ENCODE measurements at regions not wholly inside any gene's neighbourhood (a gene's known extent, or its start where the extent isn't known, plus 50 kb on each side); places are given as distances from the start of the nearest gene placed in this dataset.
"Not testable (repeated sequence)": the region's sequence is repeated elsewhere in the genome, so short reads cannot be mapped to it uniquely, and the experiment has no call there.

DNA sequence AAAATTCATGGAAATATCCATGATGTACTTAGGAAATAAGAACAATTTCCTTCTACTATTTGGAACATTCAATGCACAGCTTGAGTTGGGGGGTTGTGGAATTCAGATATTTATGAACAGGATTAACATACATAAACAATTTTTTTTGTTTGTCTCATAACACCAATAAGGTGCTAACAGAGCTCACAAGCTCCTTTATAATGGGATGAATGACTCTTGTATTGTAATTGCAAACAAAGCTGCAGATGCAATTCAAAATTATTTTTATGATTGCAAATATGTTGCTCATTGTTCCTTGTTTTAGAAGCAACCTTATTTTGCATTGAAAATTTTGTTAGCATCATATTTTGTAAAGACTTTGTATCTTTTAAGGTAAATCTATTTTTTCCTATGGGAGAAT lies 265.7 kb downstream of the PCDH17 start:
- no peak for DNase-seq (ENCODE audit: low read depth, low spot score)
- Histone ChIP-seq H3K4me1 (ENCODE audit: insufficient read depth, insufficient read length) (no peaks in the 10 kb centered on the region), H3K9ac (ENCODE audit: insufficient read length, low read depth) (no peak overlapping the region), H3K27me3 (ENCODE audit: insufficient read depth, insufficient read length) (no peaks in the 10 kb centered on the region), H3K4me3 (ENCODE audit: insufficient read length, low read depth) (no peak overlapping the region), H3K36me3 (ENCODE audit: insufficient read depth, insufficient read length, low read length) (no peaks in the 10 kb centered on the region), H3K9me3 (ENCODE audit: insufficient read depth, low read length) (no peaks in the 10 kb centered on the region)
- TF ChIP-seq YY1 (IDR thresholded peaks at IDR 0.05; ENCODE audit: insufficient read depth, insufficient read length) (no peak), ZNF274 (IDR thresholded peaks at IDR 0.05; ENCODE audit: low read depth, low read length) (no peak)

GRCh38 chr13:57899096-57899495 lies 267.6 kb downstream of the PCDH17 start:
- TF ChIP-seq SUZ12 (IDR thresholded peaks at IDR 0.05; ENCODE audit: extremely low read depth, insufficient read depth, insufficient read length) (no peak), ZNF274 (IDR thresholded peaks at IDR 0.05; ENCODE audit: low read depth, low read length) (no peak), YY1 (IDR thresholded peaks at IDR 0.05; ENCODE audit: insufficient read depth, insufficient read length) (no peak)
- H3K36me3 ChIP-seq (ENCODE audit: insufficient read depth, insufficient read length, low read length) = no peaks in the 10 kb centered on the region
- H3K9ac ChIP-seq (ENCODE audit: insufficient read length, low read depth) = no peak overlapping the region
- H3K4me3 ChIP-seq (ENCODE audit: insufficient read length, low read depth) = no peak overlapping the region
- H3K9me3 ChIP-seq (ENCODE audit: insufficient read depth, low read length) = no peaks in the 10 kb centered on the region
- no peaks in the 10 kb centered on the region for H3K4me1 ChIP-seq (ENCODE audit: insufficient read depth, insufficient read length)
- no peaks in the 10 kb centered on the region for H3K27me3 ChIP-seq (ENCODE audit: insufficient read depth, insufficient read length)
- DNase-seq (ENCODE audit: low read depth, low spot score) = no peak

- H3K9me3 ChIP-seq (ENCODE audit: insufficient read depth, low read length); H3K9ac ChIP-seq (ENCODE audit: insufficient read length, low read depth); H3K4me3 ChIP-seq (ENCODE audit: insufficient read length, low read depth); H3K4me1 ChIP-seq (ENCODE audit: insufficient read depth, insufficient read length); H3K27me3 ChIP-seq (ENCODE audit: insufficient read depth, insufficient read length); H3K36me3 ChIP-seq (ENCODE audit: insufficient read depth, insufficient read length, low read length); DNase-seq (ENCODE audit: low read depth, low spot score): not testable (repeated sequence)
These were observed 278.3 kb downstream of the PCDH17 start for GRCh38 chr13:57909833-57910232.

DNA sequence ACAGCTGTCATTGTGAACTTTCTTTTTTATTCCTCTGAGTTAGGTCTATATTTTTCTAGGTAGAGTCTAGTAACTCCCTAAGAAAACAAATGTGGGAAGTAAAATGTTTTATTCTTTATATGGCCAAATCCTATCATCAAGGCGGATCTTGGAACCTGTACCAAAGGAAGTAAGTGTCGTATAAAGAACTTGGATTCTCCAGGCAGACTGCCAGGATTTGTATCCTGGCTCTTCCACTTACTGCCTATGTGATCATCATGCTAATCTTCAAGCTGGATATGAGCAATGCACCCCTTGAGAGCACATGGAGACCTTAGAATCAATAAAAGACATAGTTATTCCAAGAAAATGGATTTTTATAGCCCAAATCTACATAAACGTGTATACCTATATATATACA lies 286.5 kb downstream of the PCDH17 start:
- no peaks in the 10 kb centered on the region for H3K36me3 ChIP-seq (ENCODE audit: insufficient read depth, insufficient read length, low read length)
- no peak overlapping the region for H3K4me3 ChIP-seq (ENCODE audit: insufficient read length, low read depth)
- H3K9me3 ChIP-seq (ENCODE audit: insufficient read depth, low read length) = no peaks in the 10 kb centered on the region
- DNase-seq (ENCODE audit: low read depth, low spot score) = no peak
- H3K27me3 ChIP-seq (ENCODE audit: insufficient read depth, insufficient read length) = no peaks in the 10 kb centered on the region
- TF ChIP-seq YY1 (IDR thresholded peaks at IDR 0.05; ENCODE audit: insufficient read depth, insufficient read length) (no peak), SUZ12 (IDR thresholded peaks at IDR 0.05; ENCODE audit: extremely low read depth, insufficient read depth, insufficient read length) (no peak), ZNF274 (IDR thresholded peaks at IDR 0.05; ENCODE audit: low read depth, low read length) (no peak)
- H3K9ac ChIP-seq (ENCODE audit: insufficient read length, low read depth) = no peak overlapping the region
- no peaks in the 10 kb centered on the region for H3K4me1 ChIP-seq (ENCODE audit: insufficient read depth, insufficient read length)

DNA sequence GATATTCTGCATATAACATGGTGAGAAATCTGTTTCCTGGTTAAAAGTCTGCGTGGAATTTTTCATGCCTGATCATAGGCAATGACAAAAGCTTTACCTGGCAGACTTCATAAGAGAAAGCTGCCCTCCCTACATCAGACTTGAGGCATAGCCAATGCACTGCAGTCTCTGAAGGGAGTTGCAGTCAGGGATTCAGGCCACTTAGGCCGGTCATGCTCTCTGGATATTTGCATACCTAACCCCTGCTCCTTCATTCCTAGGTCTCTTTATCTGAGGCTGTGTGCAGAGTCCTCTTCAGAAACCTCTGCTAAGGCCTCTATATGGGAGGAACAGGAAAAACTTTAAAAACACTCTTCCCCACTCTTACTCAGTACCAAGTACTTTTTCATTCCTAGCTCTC lies 287.4 kb downstream of the PCDH17 start:
- Histone ChIP-seq H3K4me3 (ENCODE audit: insufficient read length, low read depth) (no peak overlapping the region), H3K36me3 (ENCODE audit: insufficient read depth, insufficient read length, low read length) (no peaks in the 10 kb centered on the region), H3K27me3 (ENCODE audit: insufficient read depth, insufficient read length) (no peaks in the 10 kb centered on the region), H3K9ac (ENCODE audit: insufficient read length, low read depth) (no peak overlapping the region), H3K9me3 (ENCODE audit: insufficient read depth, low read length) (no peaks in the 10 kb centered on the region), H3K4me1 (ENCODE audit: insufficient read depth, insufficient read length) (no peaks in the 10 kb centered on the region)
- no peak for TF ChIP-seq YY1 (IDR thresholded peaks at IDR 0.05; ENCODE audit: insufficient read depth, insufficient read length)
- no peak for TF ChIP-seq SUZ12 (IDR thresholded peaks at IDR 0.05; ENCODE audit: extremely low read depth, insufficient read depth, insufficient read length)
- no peak for TF ChIP-seq ZNF274 (IDR thresholded peaks at IDR 0.05; ENCODE audit: low read depth, low read length)
- DNase-seq (ENCODE audit: low read depth, low spot score) = no peak

- no peak for TF ChIP-seq SUZ12 (IDR thresholded peaks at IDR 0.05; ENCODE audit: extremely low read depth, insufficient read depth, insufficient read length)
- TF ChIP-seq ZNF274 (IDR thresholded peaks at IDR 0.05; ENCODE audit: low read depth, low read length) = no peak
- no peak for TF ChIP-seq YY1 (IDR thresholded peaks at IDR 0.05; ENCODE audit: insufficient read depth, insufficient read length)
- Histone ChIP-seq H3K9me3 (ENCODE audit: insufficient read depth, low read length) (no peaks in the 10 kb centered on the region), H3K4me1 (ENCODE audit: insufficient read depth, insufficient read length) (no peaks in the 10 kb centered on the region), H3K27me3 (ENCODE audit: insufficient read depth, insufficient read length) (no peaks in the 10 kb centered on the region), H3K36me3 (ENCODE audit: insufficient read depth, insufficient read length, low read length) (no peaks in the 10 kb centered on the region), H3K9ac (ENCODE audit: insufficient read length, low read depth) (no peak overlapping the region), H3K4me3 (ENCODE audit: insufficient read length, low read depth) (no peak overlapping the region)
- DNase-seq (ENCODE audit: low read depth, low spot score) = no peak
These were observed 293.7 kb downstream of the PCDH17 start for GRCh38 chr13:57925250-57925649.

GRCh38 chr13:57925751-57926150 lies 294.2 kb downstream of the PCDH17 start:
- no peaks in the 10 kb centered on the region for H3K36me3 ChIP-seq (ENCODE audit: insufficient read depth, insufficient read length, low read length)
- H3K9me3 ChIP-seq (ENCODE audit: insufficient read depth, low read length) = no peaks in the 10 kb centered on the region
- no peak overlapping the region for H3K4me3 ChIP-seq (ENCODE audit: insufficient read length, low read depth)
- H3K4me1 ChIP-seq (ENCODE audit: insufficient read depth, insufficient read length) = no peaks in the 10 kb centered on the region
- DNase-seq (ENCODE audit: low read depth, low spot score) = no peak
- TF ChIP-seq SUZ12 (IDR thresholded peaks at IDR 0.05; ENCODE audit: extremely low read depth, insufficient read depth, insufficient read length) = no peak
- TF ChIP-seq ZNF274 (IDR thresholded peaks at IDR 0.05; ENCODE audit: low read depth, low read length) = no peak
- no peak for TF ChIP-seq YY1 (IDR thresholded peaks at IDR 0.05; ENCODE audit: insufficient read depth, insufficient read length)
- no peaks in the 10 kb centered on the region for H3K27me3 ChIP-seq (ENCODE audit: insufficient read depth, insufficient read length)
- no peak overlapping the region for H3K9ac ChIP-seq (ENCODE audit: insufficient read length, low read depth)

DNA sequence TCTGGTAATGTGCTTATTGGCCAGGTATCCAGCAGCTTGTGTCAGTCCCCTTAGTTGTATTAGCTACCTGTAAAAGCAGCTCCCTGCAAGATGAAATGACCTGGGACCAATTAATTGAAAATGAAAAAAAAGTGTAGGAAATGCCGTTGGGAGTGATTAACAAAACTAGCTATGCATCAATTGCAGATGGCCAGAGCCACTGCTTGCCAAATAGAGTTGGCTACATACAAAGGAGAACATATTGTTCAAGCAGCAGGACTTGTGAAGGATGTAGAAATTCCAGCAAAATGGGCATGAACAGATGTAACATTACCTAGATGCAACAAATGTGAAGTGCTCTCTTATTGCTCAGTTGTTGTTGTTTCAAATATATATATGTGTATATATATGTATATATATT lies 300.5 kb downstream of the PCDH17 start:
- no peaks in the 10 kb centered on the region for H3K27me3 ChIP-seq (ENCODE audit: insufficient read depth, insufficient read length)
- H3K4me1 ChIP-seq (ENCODE audit: insufficient read depth, insufficient read length) = no peaks in the 10 kb centered on the region
- no peak for DNase-seq (ENCODE audit: low read depth, low spot score)
- H3K9me3 ChIP-seq (ENCODE audit: insufficient read depth, low read length) = no peaks in the 10 kb centered on the region
- no peak overlapping the region for H3K4me3 ChIP-seq (ENCODE audit: insufficient read length, low read depth)
- TF ChIP-seq YY1 (IDR thresholded peaks at IDR 0.05; ENCODE audit: insufficient read depth, insufficient read length) (no peak), ZNF274 (IDR thresholded peaks at IDR 0.05; ENCODE audit: low read depth, low read length) (no peak), SUZ12 (IDR thresholded peaks at IDR 0.05; ENCODE audit: extremely low read depth, insufficient read depth, insufficient read length) (no peak)
- H3K9ac ChIP-seq (ENCODE audit: insufficient read length, low read depth) = no peak overlapping the region
- no peaks in the 10 kb centered on the region for H3K36me3 ChIP-seq (ENCODE audit: insufficient read depth, insufficient read length, low read length)

All from NT2/D1 (cell line).